SK-N-MC (cell line): ENCODE measurements at regions not wholly inside any gene's neighbourhood (a gene's known extent, or its start where the extent isn't known, plus 50 kb on each side); places are given as distances from the start of the nearest gene placed in this dataset.

ENCODE experiments used
- DNase-seq: peaks from one replicate; pipeline ENCODE4 v3.0.0-alpha.2; 2011; ENCODE audit warnings: low read depth, low spot score
- H3K27ac ChIP-seq: fragments of 200-600 bp; sonication (generic); 2 replicates; pipeline ENCODE4 v1.5.1; 2016; ENCODE audit warnings: mixed run types
- H3K36me3 ChIP-seq: fragments of 200-600 bp; sonication (generic); 2 replicates; pipeline ENCODE4 v1.6.1; 2017; ENCODE audit warnings: antibody characterized with exemption, low read length, mixed read lengths; ENCODE audit not compliant: insufficient read depth
- H3K4me3 ChIP-seq: fragments of 200-600 bp; sonication (generic); 2 replicates; pipeline ENCODE4 v1.5.1; 2016
- H3K9ac ChIP-seq: fragments of 200-600 bp; sonication (generic); 2 replicates; pipeline ENCODE4 v1.8.0; 2017; ENCODE audit warnings: mixed run types, mixed read lengths; ENCODE audit not compliant: insufficient read length
- H3K9me3 ChIP-seq: fragments of 200-600 bp; sonication (generic); 2 replicates; pipeline ENCODE4 v1.6.1; 2017; ENCODE audit warnings: low read depth, mild to moderate bottlenecking, antibody characterized with exemption, low read length, moderate library complexity, mixed read lengths
- EZH2 ChIP-seq: fragments of 200-600 bp; sonication (generic); IDR thresholded peaks from one replicate; pipeline ENCODE4 v1.6.1; 2017; ENCODE audit warnings: antibody characterized with exemption
- FOXP2 ChIP-seq: optimal IDR thresholded peaks from 2 replicates; pipeline ENCODE3; 2011; ENCODE audit warnings: mild to moderate bottlenecking, moderate library complexity; ENCODE audit not compliant: insufficient read depth; ENCODE audit errors: extremely low read length, control extremely low read depth
- POLR2AphosphoS5 ChIP-seq: IDR thresholded peaks from 2 replicates; pipeline ENCODE4 v1.6.1; 2012; ENCODE audit warnings: mild to moderate bottlenecking, low read depth, low read length, borderline replicate concordance

GRCh38 chr18:40415176-40415791, 1539.8 kb upstream of the PIK3C3 start:
- no peaks in the 10 kb centered on the region for H3K9me3 ChIP-seq
- DNase-seq: no peak
- H3K9ac ChIP-seq: no peak overlapping the region
- TF ChIP-seq EZH2 (no peak), FOXP2 (no peak), POLR2AphosphoS5 (no peak)
- H3K4me3 ChIP-seq: no peak overlapping the region
- H3K27ac ChIP-seq: no peak overlapping the region
- no peaks in the 10 kb centered on the region for H3K36me3 ChIP-seq

- Histone ChIP-seq H3K36me3 (no peaks in the 10 kb centered on the region), H3K9me3 (no peaks in the 10 kb centered on the region), H3K27ac (no peak overlapping the region), H3K9ac (no peak overlapping the region), H3K4me3 (no peak overlapping the region)
- TF ChIP-seq EZH2 (no peak), POLR2AphosphoS5 (no peak), FOXP2 (no peak)
- no peak for DNase-seq
Measured at GRCh38 chr18:40414155-40414754, 1540.8 kb upstream of the PIK3C3 start.

GRCh38 chr18:40413160-40413559, 1541.9 kb upstream of the PIK3C3 start:
- Histone ChIP-seq H3K9me3 (no peaks in the 10 kb centered on the region), H3K27ac (no peak overlapping the region), H3K9ac (no peak overlapping the region), H3K36me3 (no peaks in the 10 kb centered on the region), H3K4me3 (no peak overlapping the region)
- no peak for DNase-seq
- TF ChIP-seq EZH2: no peak
- TF ChIP-seq FOXP2: no peak
- TF ChIP-seq POLR2AphosphoS5: no peak

DNA sequence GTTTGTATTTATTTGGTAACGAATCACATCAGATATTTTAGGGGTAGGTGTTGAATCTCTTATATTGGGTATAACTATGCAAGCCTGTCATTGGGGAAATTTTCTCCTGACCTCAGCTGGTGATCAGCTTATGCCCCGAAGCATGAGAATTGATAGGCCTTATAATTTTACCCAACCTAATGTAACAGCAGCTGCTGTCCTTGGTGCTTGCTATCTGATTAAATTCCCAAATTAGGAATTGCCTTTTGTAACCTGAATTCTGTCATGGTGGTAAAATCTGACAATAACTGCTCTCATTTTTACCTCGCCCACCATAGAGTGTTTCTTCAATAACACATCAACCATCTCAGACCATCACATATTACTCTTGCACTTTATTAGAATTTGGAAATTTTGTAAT, 1542.6 kb upstream of the PIK3C3 start:
- no peaks in the 10 kb centered on the region for H3K36me3 ChIP-seq
- TF ChIP-seq EZH2 (no peak), FOXP2 (no peak), POLR2AphosphoS5 (no peak)
- no peak overlapping the region for H3K9ac ChIP-seq
- H3K9me3 ChIP-seq: no peaks in the 10 kb centered on the region
- DNase-seq: no peak
- H3K27ac ChIP-seq: no peak overlapping the region
- no peak overlapping the region for H3K4me3 ChIP-seq

DNA sequence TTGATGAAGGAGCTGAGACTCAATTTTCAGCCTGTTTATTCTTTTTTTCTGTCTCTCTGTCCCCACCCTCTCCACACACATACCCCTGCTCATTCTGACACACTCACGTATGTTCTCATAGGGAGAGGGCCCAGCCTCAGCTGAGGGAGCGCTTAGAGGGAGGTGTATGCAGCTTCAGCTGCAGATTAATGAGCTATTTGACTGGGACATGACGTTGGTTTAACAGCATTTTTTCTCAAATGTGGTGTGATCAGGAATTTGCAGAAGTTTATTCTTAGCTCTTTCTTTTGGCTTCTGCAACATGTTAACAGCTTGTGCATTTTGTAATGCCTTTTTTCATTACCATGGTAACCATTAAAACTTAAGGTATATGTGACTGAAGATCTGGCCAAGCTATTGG, 1547.1 kb upstream of the PIK3C3 start:
- H3K36me3 ChIP-seq: no peaks in the 10 kb centered on the region
- TF ChIP-seq EZH2: no peak
- no peak for TF ChIP-seq FOXP2
- no peak for TF ChIP-seq POLR2AphosphoS5
- H3K9ac ChIP-seq: no peak overlapping the region
- H3K27ac ChIP-seq: no peak overlapping the region
- H3K4me3 ChIP-seq: no peak overlapping the region
- no peaks in the 10 kb centered on the region for H3K9me3 ChIP-seq
- DNase-seq: no peak

- H3K36me3 ChIP-seq: no peaks in the 10 kb centered on the region
- TF ChIP-seq FOXP2: no peak
- no peak overlapping the region for H3K4me3 ChIP-seq
- no peak for DNase-seq
- H3K27ac ChIP-seq: no peak overlapping the region
- H3K9ac ChIP-seq: no peak overlapping the region
- no peaks in the 10 kb centered on the region for H3K9me3 ChIP-seq
Measured at GRCh38 chr18:40404284-40404683, 1550.8 kb upstream of the PIK3C3 start.

DNA sequence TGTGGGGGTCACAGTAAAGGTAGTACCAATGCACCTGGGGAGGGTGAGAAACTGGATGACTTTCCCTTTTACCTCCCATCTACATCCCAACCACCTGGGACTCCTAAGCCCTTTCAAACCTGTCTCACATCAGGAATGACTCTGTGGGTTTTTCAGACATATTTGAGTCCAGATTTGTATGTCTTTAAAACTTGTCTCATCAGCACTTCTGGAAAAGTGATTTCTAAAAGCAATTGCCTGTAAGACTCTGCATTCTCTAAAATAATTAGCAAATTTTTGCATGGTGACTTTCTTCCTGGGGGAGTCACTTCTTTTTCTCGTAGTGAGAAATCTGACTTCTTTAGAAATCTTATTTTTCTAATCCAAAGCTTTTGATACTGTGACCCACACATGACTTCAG, 1553.0 kb upstream of the PIK3C3 start:
- TF ChIP-seq POLR2AphosphoS5 (no peak), FOXP2 (no peak), EZH2 (no peak)
- no peak for DNase-seq
- no peak overlapping the region for H3K4me3 ChIP-seq
- H3K9ac ChIP-seq: no peak overlapping the region
- H3K36me3 ChIP-seq: no peaks in the 10 kb centered on the region
- no peak overlapping the region for H3K27ac ChIP-seq
- H3K9me3 ChIP-seq: no peaks in the 10 kb centered on the region

DNA sequence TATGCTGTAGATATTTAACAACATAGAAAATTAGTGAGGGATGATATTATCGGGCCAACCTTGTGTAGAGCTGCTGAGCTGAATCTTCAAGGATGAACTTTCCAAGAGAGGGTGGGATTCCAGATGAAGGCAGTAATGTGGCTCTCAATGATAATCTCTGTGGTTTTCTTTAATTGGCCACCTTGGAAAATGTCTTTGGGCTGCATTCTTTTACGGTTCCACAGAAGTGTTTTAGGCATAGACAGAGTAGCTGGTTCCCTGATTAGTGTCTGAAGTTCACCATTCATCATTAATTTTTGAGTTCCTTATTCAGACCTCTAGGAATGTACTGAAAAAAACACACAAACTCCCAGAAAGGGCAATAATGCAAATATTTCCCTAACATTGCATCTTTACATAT, 1566.9 kb upstream of the PIK3C3 start:
- Histone ChIP-seq H3K9me3 (no peaks in the 10 kb centered on the region), H3K27ac (no peak overlapping the region), H3K36me3 (no peaks in the 10 kb centered on the region), H3K4me3 (no peak overlapping the region), H3K9ac (no peak overlapping the region)
- no peak for TF ChIP-seq FOXP2
- no peak for TF ChIP-seq EZH2
- no peak for TF ChIP-seq POLR2AphosphoS5
- DNase-seq: no peak
